H1 (cell line): ENCODE measurements at regions not wholly inside any gene's neighbourhood (a gene's known extent, or its start where the extent isn't known, plus 50 kb on each side); places are given as distances from the start of the nearest gene placed in this dataset.
"Not testable (repeated sequence)": the region's sequence is repeated elsewhere in the genome, so short reads cannot be mapped to it uniquely, and the experiment has no call there.

Source experiments
- CTCF ChIA-PET: fragments of 300-600 bp; sonication (Branson Sonifier 250); formaldehyde crosslinking; loops from one replicate; lab custom pipeline; 2021; ENCODE audit not compliant: partially characterized antibody; lab: Charles Lee
- POLR2A ChIA-PET: fragments of 300-600 bp; sonication (Branson Sonifier 250); formaldehyde crosslinking; loops from one replicate; lab custom pipeline; 2021; ENCODE audit warnings: inconsistent platforms; ENCODE audit not compliant: partially characterized antibody; lab: Charles Lee
- DNase-seq, 2 experiments: peaks; one replicate each; pipeline versions ENCODE4 v3.0.0 to v3.0.0-alpha.2; 2010 to 2022; ENCODE audit warnings: low spot score in 2 of 2, low read depth in 1 of 2, mixed read lengths in 1 of 2
- FAIRE-seq: peaks from 2 replicates; lab custom pipeline; 2011; peaks lifted over from hg19 to GRCh38; lab: Jason Lieb, UNC
- H2AFZ ChIP-seq: 2 replicates; pipeline ENCODE4 v1.8.1; 2012; ENCODE audit warnings: low read length, inconsistent platforms
- H2AK5ac ChIP-seq: 2 replicates; pipeline ENCODE4 v1.6.1; 2013; ENCODE audit warnings: low read depth, low read length
- H2BK120ac ChIP-seq: replicated peaks from 2 replicates; pipeline ENCODE3; 2013; ENCODE audit warnings: low read depth, low read length, inconsistent platforms
- H2BK12ac ChIP-seq: 2 replicates; pipeline ENCODE4 v1.6.1; 2013; ENCODE audit warnings: low read depth, low read length
- H2BK15ac ChIP-seq: 2 replicates; pipeline ENCODE4 v1.6.1; 2013; ENCODE audit warnings: low read length
- H2BK20ac ChIP-seq: 2 replicates; pipeline ENCODE4 v1.6.1; 2013; ENCODE audit warnings: low read length
- H2BK5ac ChIP-seq: 2 replicates; pipeline ENCODE4 v1.6.1; 2013; ENCODE audit warnings: low read depth, low read length
- H3K14ac ChIP-seq: 2 replicates; pipeline ENCODE4 v1.6.1; 2013; ENCODE audit warnings: inconsistent platforms; ENCODE audit not compliant: insufficient read length
- H3K18ac ChIP-seq: 2 replicates; pipeline ENCODE4 v1.6.1; 2013; ENCODE audit warnings: low read length; ENCODE audit errors: extremely low read depth
- H3K23ac ChIP-seq: 2 replicates; pipeline ENCODE4 v1.6.1; 2013; ENCODE audit warnings: inconsistent platforms; ENCODE audit not compliant: insufficient read length
- H3K23me2 ChIP-seq: 2 replicates; pipeline ENCODE4 v1.6.1; 2013; ENCODE audit warnings: low read depth, low read length
- H3K27ac ChIP-seq: 2 replicates; pipeline ENCODE4 v1.6.1; 2011; ENCODE audit warnings: low read depth, low read length, inconsistent platforms
- H3K27me3 ChIP-seq, 4 experiments: replicated peaks in 1 of 4; 1 replicate in 1 of 4; 2 replicates in 3 of 4; pipeline versions ENCODE4 v1.6.1 to v1.8.1; 2011 to 2013; ENCODE audit warnings: low read length in 3 of 4, mild to moderate bottlenecking in 3 of 4, inconsistent platforms in 2 of 4, mixed read lengths in 2 of 4, moderate library complexity in 1 of 4; ENCODE audit not compliant: control insufficient read depth in 3 of 4, insufficient read depth in 3 of 4; ENCODE audit errors: extremely low read depth in 1 of 4
- H3K36me3 ChIP-seq, 4 experiments: 2 replicates each; pipeline versions ENCODE4 v1.6.1 to v1.8.1; 2011 to 2013; ENCODE audit warnings: mild to moderate bottlenecking in 4 of 4, low read length in 3 of 4, moderate library complexity in 2 of 4, control low read depth in 1 of 4, inconsistent platforms in 1 of 4; ENCODE audit not compliant: insufficient read depth in 4 of 4, control insufficient read depth in 2 of 4
- H3K4ac ChIP-seq: replicated peaks from 2 replicates; pipeline ENCODE3; 2013; ENCODE audit warnings: low read length, low read depth, mixed read lengths, inconsistent platforms; ENCODE audit not compliant: insufficient read length
- H3K4me1 ChIP-seq, 4 experiments: replicated peaks in 1 of 4; 1 replicate in 1 of 4; 2 replicates in 3 of 4; pipeline versions ENCODE4 v1.6.1 to v1.8.1; 2011 to 2013; ENCODE audit warnings: low read length in 3 of 4, inconsistent platforms in 2 of 4, mixed read lengths in 1 of 4; ENCODE audit not compliant: insufficient read depth in 4 of 4, control insufficient read depth in 3 of 4
- H3K4me2 ChIP-seq, 2 experiments: 2 replicates each; pipeline versions ENCODE4 v1.6.1 to v1.8.1; 2011 to 2013; ENCODE audit warnings: low read depth in 2 of 2, low read length in 2 of 2, control low read depth in 1 of 2, inconsistent platforms in 1 of 2, mild to moderate bottlenecking in 1 of 2; ENCODE audit not compliant: insufficient read depth in 1 of 2
- H3K4me3 ChIP-seq, 4 experiments: fragments of 200-600, 300-600 bp in 1 of 4; sonication (generic), shearing (Covaris generic), sonication (Bioruptor Twin) in 1 of 4; 2 replicates each; pipeline versions ENCODE4 v1.5.1 to v1.8.1; 2011 to 2016; ENCODE audit warnings: low read length in 4 of 4, low read depth in 3 of 4, control low read depth in 2 of 4, inconsistent platforms in 2 of 4, mild to moderate bottlenecking in 2 of 4, mixed read lengths in 1 of 4, moderate library complexity in 1 of 4; ENCODE audit not compliant: insufficient read depth in 2 of 4; ENCODE audit errors: extremely low read depth in 1 of 4
- H3K56ac ChIP-seq: replicated peaks from 2 replicates; pipeline ENCODE3; 2013; ENCODE audit warnings: low read depth, mild to moderate bottlenecking, mixed read lengths, low read length, inconsistent platforms; ENCODE audit not compliant: insufficient read length
- H3K79me1 ChIP-seq: 2 replicates; pipeline ENCODE4 v1.6.1; 2013; ENCODE audit warnings: low read depth, low read length, control low read depth
- H3K79me2 ChIP-seq, 2 experiments: 2 replicates each; pipeline versions ENCODE4 v1.6.1 to v1.8.1; 2012 to 2013; ENCODE audit warnings: low read length in 2 of 2, mild to moderate bottlenecking in 2 of 2, inconsistent platforms in 1 of 2; ENCODE audit not compliant: insufficient read depth in 2 of 2, control insufficient read depth in 1 of 2
- H3K9ac ChIP-seq, 4 experiments: replicated peaks in 1 of 4; 1 replicate in 1 of 4; 2 replicates in 3 of 4; pipeline versions ENCODE4 v1.6.1 to v1.8.1; 2011 to 2013; ENCODE audit warnings: low read depth in 3 of 4, low read length in 3 of 4, control low read depth in 2 of 4, mild to moderate bottlenecking in 2 of 4, moderate library complexity in 2 of 4, inconsistent platforms in 1 of 4; ENCODE audit errors: extremely low read depth in 1 of 4
- H3K9me3 ChIP-seq, 2 experiments: 2 replicates each; pipeline versions ENCODE4 v1.6.1 to v1.8.1; 2012 to 2013; ENCODE audit warnings: mild to moderate bottlenecking in 2 of 2, moderate library complexity in 2 of 2, control low read depth in 1 of 2, inconsistent platforms in 1 of 2, low read depth in 1 of 2, low read length in 1 of 2, mixed read lengths in 1 of 2; ENCODE audit not compliant: insufficient read depth in 2 of 2
- H4K20me1 ChIP-seq, 2 experiments: replicated peaks in 1 of 2; 2 replicates each; pipeline versions ENCODE3 to v1.8.1; 2011 to 2013; ENCODE audit warnings: inconsistent platforms in 2 of 2, low read length in 2 of 2, mild to moderate bottlenecking in 1 of 2; ENCODE audit not compliant: insufficient read depth in 2 of 2, control insufficient read depth in 1 of 2
- H4K5ac ChIP-seq: 2 replicates; pipeline ENCODE4 v1.6.1; 2013; ENCODE audit warnings: low read length, low read depth, mixed read lengths, inconsistent platforms; ENCODE audit not compliant: insufficient read length
- H4K8ac ChIP-seq: 2 replicates; pipeline ENCODE4 v1.8.0; 2013; ENCODE audit warnings: mild to moderate bottlenecking, moderate library complexity, low read length, inconsistent platforms; ENCODE audit not compliant: insufficient read depth; ENCODE audit errors: extremely low read depth
- H4K91ac ChIP-seq: replicated peaks from 2 replicates; pipeline ENCODE3; 2013; ENCODE audit warnings: low read length, mixed read lengths, inconsistent platforms; ENCODE audit not compliant: insufficient read length
- WGBS, 2 experiments: shearing (Covaris generic) in 1 of 2; methylation state at CpG; one replicate each; pipeline versions ENCODE4 v1.1.6 to v1.1.7; 2013 to 2015; ENCODE audit warnings: low lambda C conversion rate in 2 of 2, mixed read lengths in 2 of 2, inconsistent platforms in 1 of 2, low coverage in 1 of 2, missing lambda C conversion rate in 1 of 2; ENCODE audit not compliant: insufficient replicate concordance in 2 of 2, insufficient coverage in 1 of 2, insufficient read length in 1 of 2; ENCODE audit errors: extremely low coverage in 1 of 2, missing lambda C conversion rate in 1 of 2; 5-methylcytosine and 5-hydroxymethylcytosine counted together

DNA sequence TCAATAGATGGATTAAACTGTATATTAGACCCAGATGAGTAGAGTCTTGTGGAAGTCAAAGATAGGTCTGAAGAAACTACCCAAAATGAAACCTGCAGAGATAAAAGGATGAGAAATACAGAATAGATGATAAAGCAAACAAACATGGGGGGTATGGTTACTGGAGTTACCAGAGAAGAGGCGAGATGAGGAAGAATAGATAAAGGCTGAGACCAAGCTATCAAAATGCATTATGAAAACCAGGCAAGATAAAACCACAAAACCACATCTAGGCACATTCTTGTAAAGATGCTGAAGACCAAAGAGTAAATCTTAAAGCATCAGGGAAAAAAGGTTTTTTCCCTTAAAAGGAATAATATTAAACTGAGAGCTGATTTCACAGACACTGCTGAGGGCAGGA is 271.8 kb upstream of the NBPF12 start:
- H2BK15ac ChIP-seq, H2BK20ac ChIP-seq, H3K9me3 ChIP-seq, H3K79me1 ChIP-seq, H3K18ac ChIP-seq, H3K14ac ChIP-seq, H3K4ac ChIP-seq, H2AFZ ChIP-seq, H4K91ac ChIP-seq, H3K4me3 ChIP-seq, H3K36me3 ChIP-seq, H3K4me1 ChIP-seq, H2BK12ac ChIP-seq, CTCF ChIA-PET, H3K79me2 ChIP-seq, POLR2A ChIA-PET, H3K9ac ChIP-seq, H3K27me3 ChIP-seq, H3K4me2 ChIP-seq, H2BK120ac ChIP-seq, H3K56ac ChIP-seq, H4K20me1 ChIP-seq, H2AK5ac ChIP-seq, H3K27ac ChIP-seq, H4K8ac ChIP-seq, DNase-seq, H3K23me2 ChIP-seq, H3K23ac ChIP-seq, H2BK5ac ChIP-seq, H4K5ac ChIP-seq, FAIRE-seq: not testable (repeated sequence)
- WGBS, 2 experiments = no CpG with 5 or more reads among the region's 1 CpG

DNA sequence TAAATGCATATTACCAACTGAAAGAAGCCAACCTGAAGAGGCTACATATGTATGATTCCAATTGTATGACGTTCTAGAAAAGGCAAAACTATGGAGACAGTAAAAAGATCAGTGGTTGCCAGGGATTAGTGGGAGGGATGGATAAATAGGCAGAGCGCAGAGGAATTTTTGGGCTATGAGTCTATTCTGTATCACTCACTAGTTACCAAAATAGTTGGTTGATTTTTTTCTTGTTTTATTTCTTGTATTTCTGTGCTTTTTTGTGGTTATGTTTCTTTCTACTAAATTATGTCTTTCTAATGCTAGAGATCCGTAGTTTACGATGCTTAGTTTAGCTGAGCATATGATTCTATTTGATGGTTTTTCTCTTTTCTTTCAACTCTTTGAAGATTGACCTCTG is 277.9 kb upstream of the NBPF12 start:
- H4K5ac ChIP-seq, H3K9ac ChIP-seq, H2BK5ac ChIP-seq, H2AFZ ChIP-seq, POLR2A ChIA-PET, H3K27ac ChIP-seq, H2BK120ac ChIP-seq, H3K9me3 ChIP-seq, H2BK20ac ChIP-seq, H3K56ac ChIP-seq, H4K20me1 ChIP-seq, H2AK5ac ChIP-seq, H3K14ac ChIP-seq, H4K91ac ChIP-seq, H3K23me2 ChIP-seq, H2BK15ac ChIP-seq, H3K27me3 ChIP-seq, H3K23ac ChIP-seq, H3K4me3 ChIP-seq, CTCF ChIA-PET, H3K4me1 ChIP-seq, H3K4ac ChIP-seq, H2BK12ac ChIP-seq, H4K8ac ChIP-seq, H3K18ac ChIP-seq, DNase-seq, H3K79me1 ChIP-seq, FAIRE-seq, H3K4me2 ChIP-seq, H3K79me2 ChIP-seq, H3K36me3 ChIP-seq: not testable (repeated sequence)
- 95% methylated on average over 3 of the region's 4 CpGs; no CpG with 5 or more reads in 1 of the 2 experiments for WGBS, 2 experiments
